ENCODE measurements at regions not wholly inside any gene's neighbourhood (a gene's known extent, or its start where the extent isn't known, plus 50 kb on each side); places are given as distances from the start of the nearest gene placed in this dataset.

- TF ChIP-seq, protein P1, sequence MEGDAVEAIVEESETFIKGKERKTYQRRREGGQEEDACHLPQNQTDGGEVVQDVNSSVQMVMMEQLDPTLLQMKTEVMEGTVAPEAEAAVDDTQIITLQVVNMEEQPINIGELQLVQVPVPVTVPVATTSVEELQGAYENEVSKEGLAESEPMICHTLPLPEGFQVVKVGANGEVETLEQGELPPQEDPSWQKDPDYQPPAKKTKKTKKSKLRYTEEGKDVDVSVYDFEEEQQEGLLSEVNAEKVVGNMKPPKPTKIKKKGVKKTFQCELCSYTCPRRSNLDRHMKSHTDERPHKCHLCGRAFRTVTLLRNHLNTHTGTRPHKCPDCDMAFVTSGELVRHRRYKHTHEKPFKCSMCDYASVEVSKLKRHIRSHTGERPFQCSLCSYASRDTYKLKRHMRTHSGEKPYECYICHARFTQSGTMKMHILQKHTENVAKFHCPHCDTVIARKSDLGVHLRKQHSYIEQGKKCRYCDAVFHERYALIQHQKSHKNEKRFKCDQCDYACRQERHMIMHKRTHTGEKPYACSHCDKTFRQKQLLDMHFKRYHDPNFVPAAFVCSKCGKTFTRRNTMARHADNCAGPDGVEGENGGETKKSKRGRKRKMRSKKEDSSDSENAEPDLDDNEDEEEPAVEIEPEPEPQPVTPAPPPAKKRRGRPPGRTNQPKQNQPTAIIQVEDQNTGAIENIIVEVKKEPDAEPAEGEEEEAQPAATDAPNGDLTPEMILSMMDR (conservative IDR thresholded peaks at IDR 0.05): no peak
- DNase-seq: no peak
- Mint-ChIP-seq H3K27ac (no peak overlapping the region), H3K4me1 (peaks cover 28% of the 10 kb centered on the region), H3K4me3 (no peak overlapping the region), H3K27me3 (ENCODE audit: insufficient read depth) (no peaks in the 10 kb centered on the region), H3K36me3 (ENCODE audit: low read depth) (no peaks in the 10 kb centered on the region), H3K9me3 (no peaks in the 10 kb centered on the region)
- Histone ChIP-seq H3K4me3 (ENCODE audit: low read length) (no peak overlapping the region), H3K9me3 (ENCODE audit: control insufficient read depth, low read length) (no peaks in the 10 kb centered on the region), H3K27me3 (ENCODE audit: control insufficient read depth, insufficient read depth, low read length, poor library complexity, severe bottlenecking) (no peaks in the 10 kb centered on the region), H3K4me1 (ENCODE audit: control insufficient read depth, insufficient read depth, low read length) (peaks cover 8% of the 10 kb centered on the region), H3K9ac (ENCODE audit: extremely low read depth, low read length, poor library complexity, severe bottlenecking) (no peak overlapping the region), H3K36me3 (ENCODE audit: control insufficient read depth, insufficient read depth, low read length) (no peaks in the 10 kb centered on the region), H3K27ac (ENCODE audit: low read depth, low read length) (no peak overlapping the region)
- 91 to 94% methylated on average over 4 of the region's 4 CpGs for WGBS, 2 experiments (ENCODE audit: insufficient coverage in 1 of 2, insufficient read length in 1 of 2)
Measured at GRCh38 chr1:193312432-193312831, 126.0 kb upstream of the B3GALT2 start.

GRCh38 chr1:193311226-193311948 lies 125.0 kb upstream of the B3GALT2 start:
- Histone ChIP-seq H3K36me3 (ENCODE audit: control insufficient read depth, insufficient read depth, low read length) (no peaks in the 10 kb centered on the region), H3K27me3 (ENCODE audit: control insufficient read depth, insufficient read depth, low read length, poor library complexity, severe bottlenecking) (no peaks in the 10 kb centered on the region), H3K4me3 (ENCODE audit: low read length) (peak overlapping the region; percentile 31), H3K27ac (ENCODE audit: low read depth, low read length) (no peak overlapping the region), H3K9ac (ENCODE audit: extremely low read depth, low read length, poor library complexity, severe bottlenecking) (no peak overlapping the region), H3K9me3 (ENCODE audit: control insufficient read depth, low read length) (no peaks in the 10 kb centered on the region), H3K4me1 (ENCODE audit: control insufficient read depth, insufficient read depth, low read length) (peaks cover 8% of the 10 kb centered on the region)
- DNase-seq: no peak
- Mint-ChIP-seq H3K27me3 (ENCODE audit: insufficient read depth) (no peaks in the 10 kb centered on the region), H3K36me3 (ENCODE audit: low read depth) (no peaks in the 10 kb centered on the region), H3K9me3 (no peaks in the 10 kb centered on the region), H3K4me3 (no peak overlapping the region), H3K4me1 (peaks cover 28% of the 10 kb centered on the region), H3K27ac (no peak overlapping the region)
- TF ChIP-seq, protein P1 (conservative IDR thresholded peaks at IDR 0.05): no peak
- 90 to 100% methylated on average over 1 to 4 of the region's 4 CpGs for WGBS, 2 experiments (ENCODE audit: insufficient coverage in 1 of 2, insufficient read length in 1 of 2)

DNA sequence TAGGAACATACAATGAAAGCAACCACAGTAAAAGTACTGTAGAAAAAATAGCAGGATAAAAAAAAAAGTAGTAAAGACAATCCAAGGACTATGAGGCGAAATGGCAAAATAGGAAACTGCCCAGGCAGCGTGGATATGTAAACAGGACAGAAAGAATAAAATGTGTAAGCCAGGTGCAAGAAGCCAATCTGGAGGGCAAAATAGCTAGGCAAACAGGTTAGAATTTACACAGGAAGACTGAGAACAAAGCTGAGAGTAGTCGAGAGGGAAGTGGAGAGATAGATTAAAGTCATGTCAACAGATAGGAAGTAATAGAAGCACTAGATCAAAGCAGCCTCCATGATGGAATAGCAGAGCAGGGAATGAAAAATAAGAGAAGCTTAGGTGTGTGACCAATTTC lies 124.2 kb upstream of the B3GALT2 start:
- H3K27me3 ChIP-seq (ENCODE audit: control insufficient read depth, insufficient read depth, low read length, poor library complexity, severe bottlenecking): no peaks in the 10 kb centered on the region
- H3K36me3 ChIP-seq (ENCODE audit: control insufficient read depth, insufficient read depth, low read length): no peaks in the 10 kb centered on the region
- no peak overlapping the region for H3K4me3 Mint-ChIP-seq
- H3K9me3 Mint-ChIP-seq: no peaks in the 10 kb centered on the region
- no peaks in the 10 kb centered on the region for H3K27me3 Mint-ChIP-seq (ENCODE audit: insufficient read depth)
- H3K9ac ChIP-seq (ENCODE audit: extremely low read depth, low read length, poor library complexity, severe bottlenecking): no peak overlapping the region
- peak overlapping the region; percentile 3 for H3K27ac Mint-ChIP-seq
- H3K4me1 Mint-ChIP-seq: peaks cover 28% of the 10 kb centered on the region
- H3K36me3 Mint-ChIP-seq (ENCODE audit: low read depth): no peaks in the 10 kb centered on the region
- H3K27ac ChIP-seq (ENCODE audit: low read depth, low read length): no peak overlapping the region
- TF ChIP-seq, protein P1 (conservative IDR thresholded peaks at IDR 0.05): no peak
- H3K9me3 ChIP-seq (ENCODE audit: control insufficient read depth, low read length): no peaks in the 10 kb centered on the region
- no peak for DNase-seq
- peaks cover 8% of the 10 kb centered on the region for H3K4me1 ChIP-seq (ENCODE audit: control insufficient read depth, insufficient read depth, low read length)
- WGBS, 2 experiments (ENCODE audit: insufficient coverage in 1 of 2, insufficient read length in 1 of 2): 75 to 79% methylated on average over 3 of the region's 3 CpGs
- H3K4me3 ChIP-seq (ENCODE audit: low read length): peak overlapping the region; percentile 31
